GM10266 (cell line): ENCODE measurements at regions not wholly inside any gene's neighbourhood (a gene's known extent, or its start where the extent isn't known, plus 50 kb on each side); places are given as distances from the start of the nearest gene placed in this dataset.

Source experiments
- DNase-seq: peaks from one replicate; pipeline ENCODE4 v3.0.0; 2012; ENCODE audit errors: extremely low spot score
- CTCF ChIP-seq: IDR thresholded peaks from 2 replicates; pipeline ENCODE4 v1.5.1; 2012; ENCODE audit warnings: mild to moderate bottlenecking, low read depth; ENCODE audit not compliant: control insufficient read depth, insufficient read depth; ENCODE audit errors: missing control alignments

GRCh38 chr13:79833991-79834390 lies 353.0 kb downstream of the NDFIP2 start:
- DNase-seq: no peak
- TF ChIP-seq CTCF: no peak

- no peak for TF ChIP-seq CTCF
- DNase-seq: no peak
These were observed 350.6 kb downstream of the NDFIP2 start for GRCh38 chr13:79831556-79831955.

- TF ChIP-seq CTCF: no peak
- DNase-seq: no peak
These were observed 350.0 kb downstream of the NDFIP2 start for GRCh38 chr13:79830945-79831344.

GRCh38 chr13:79830426-79830825 lies 349.5 kb downstream of the NDFIP2 start:
- no peak for TF ChIP-seq CTCF
- no peak for DNase-seq

GRCh38 chr13:79829880-79830279 lies 348.9 kb downstream of the NDFIP2 start:
- DNase-seq: no peak
- TF ChIP-seq CTCF: no peak

- no peak for TF ChIP-seq CTCF
- DNase-seq: no peak
These were observed 345.0 kb downstream of the NDFIP2 start for GRCh38 chr13:79825959-79826358.

GRCh38 chr13:79815041-79815440 lies 334.1 kb downstream of the NDFIP2 start:
- no peak for TF ChIP-seq CTCF
- DNase-seq: no peak
